ENCODE measurements at regions not wholly inside any gene's neighbourhood (a gene's known extent, or its start where the extent isn't known, plus 50 kb on each side); places are given as distances from the start of the nearest gene placed in this dataset.

- H3K79me1 ChIP-seq (ENCODE audit: low read depth, low read length): no peaks in the 10 kb centered on the region
- H3K56ac ChIP-seq (replicated peaks; ENCODE audit: insufficient read length, low read depth, low read length): no peak overlapping the region
- H3K27ac ChIP-seq (ENCODE audit: low read depth, low read length): no peak overlapping the region
- H2AK5ac ChIP-seq (ENCODE audit: low read depth, low read length): no peak overlapping the region
- H3K23ac ChIP-seq (ENCODE audit: insufficient read length): no peak overlapping the region
- CTCF ChIA-PET (ENCODE audit: partially characterized antibody): no interaction called here
- WGBS, 2 experiments (ENCODE audit: extremely low coverage in 1 of 2, insufficient coverage in 1 of 2, insufficient read length in 1 of 2, insufficient replicate concordance in 2 of 2, low coverage in 1 of 2, low lambda C conversion rate in 2 of 2, missing lambda C conversion rate in 1 of 2): 77% methylated on average over 1 of the region's 1 CpG; no CpG with 5 or more reads in 1 of the 2 experiments
- no peaks in the 10 kb centered on the region for H4K20me1 ChIP-seq (replicated peaks in 1 of 2; ENCODE audit: control insufficient read depth in 1 of 2, insufficient read depth in 2 of 2, low read length in 2 of 2)
- H3K4me3 ChIP-seq (ENCODE audit: extremely low read depth in 1 of 4, insufficient read depth in 2 of 4, low read depth in 3 of 4, low read length in 4 of 4): no peak overlapping the region
- H3K9me3 ChIP-seq (ENCODE audit: insufficient read depth in 2 of 2, low read depth in 1 of 2, low read length in 1 of 2): no peaks in the 10 kb centered on the region
- H2BK120ac ChIP-seq (replicated peaks; ENCODE audit: low read depth, low read length): no peak overlapping the region
- H4K8ac ChIP-seq (ENCODE audit: extremely low read depth, insufficient read depth, low read length): no peak overlapping the region
- DNase-seq (ENCODE audit: low read depth in 1 of 2, low spot score in 2 of 2) (no peak), FAIRE-seq (no peak)
- H3K27me3 ChIP-seq (replicated peaks in 1 of 4; ENCODE audit: control insufficient read depth in 3 of 4, extremely low read depth in 1 of 4, insufficient read depth in 3 of 4, low read length in 3 of 4): no peaks in the 10 kb centered on the region
- H2AFZ ChIP-seq (ENCODE audit: low read length): 0 out of 2 replicates have a peak overlapping the region, but pooled peaks have one; percentile 5
- H4K5ac ChIP-seq (ENCODE audit: insufficient read length, low read depth, low read length): no peak overlapping the region
- no peak overlapping the region for H3K4me2 ChIP-seq (ENCODE audit: insufficient read depth in 1 of 2, low read depth in 2 of 2, low read length in 2 of 2)
- no peaks in the 10 kb centered on the region for H3K4me1 ChIP-seq (replicated peaks in 1 of 4; ENCODE audit: control insufficient read depth in 3 of 4, insufficient read depth in 4 of 4, low read length in 3 of 4)
- no peak overlapping the region for H2BK5ac ChIP-seq (ENCODE audit: low read depth, low read length)
- no peak overlapping the region for H3K4ac ChIP-seq (replicated peaks; ENCODE audit: insufficient read length, low read depth, low read length)
- H3K79me2 ChIP-seq (ENCODE audit: control insufficient read depth in 1 of 2, insufficient read depth in 2 of 2, low read length in 2 of 2): no peaks in the 10 kb centered on the region
- H3K14ac ChIP-seq (ENCODE audit: insufficient read length): no peak overlapping the region
- H2BK15ac ChIP-seq (ENCODE audit: low read length): no peak overlapping the region
- H2BK12ac ChIP-seq (ENCODE audit: low read depth, low read length): no peak overlapping the region
- H3K9ac ChIP-seq (replicated peaks in 1 of 4; ENCODE audit: extremely low read depth in 1 of 4, low read depth in 3 of 4, low read length in 3 of 4): no peak overlapping the region
- no peak overlapping the region for H4K91ac ChIP-seq (replicated peaks; ENCODE audit: insufficient read length, low read length)
- H3K23me2 ChIP-seq (ENCODE audit: low read depth, low read length): no peaks in the 10 kb centered on the region
- H3K36me3 ChIP-seq (ENCODE audit: control insufficient read depth in 2 of 4, insufficient read depth in 4 of 4, low read length in 3 of 4): no peaks in the 10 kb centered on the region
- no peak overlapping the region for H3K18ac ChIP-seq (ENCODE audit: extremely low read depth, low read length)
- POLR2A ChIA-PET (ENCODE audit: partially characterized antibody): no interaction called here
- no peak overlapping the region for H2BK20ac ChIP-seq (ENCODE audit: low read length)
- TF ChIP-seq BACH1 (IDR thresholded peaks at IDR 0.05; ENCODE audit: low read length) (no peak), EGR1 (IDR thresholded peaks at IDR 0.05; ENCODE audit: borderline replicate concordance, low read depth, low read length) (no peak), USF2 (IDR thresholded peaks at IDR 0.05; ENCODE audit: low read length) (no peak), SP4 (IDR thresholded peaks at IDR 0.05; ENCODE audit: low read length) (no peak), RBBP5 (IDR thresholded peaks at IDR 0.05; ENCODE audit: borderline replicate concordance, low read depth, low read length) (no peak)
These were observed 874.1 kb upstream of the LRATD1 start for GRCh38 chr2:13758412-13758811.

Measured in H1 (cell line).